22Rv1 (cell line): ENCODE measurements at regions not wholly inside any gene's neighbourhood (a gene's known extent, or its start where the extent isn't known, plus 50 kb on each side); places are given as distances from the start of the nearest gene placed in this dataset.

Source experiments
- ZFX ChIP-seq: fragments of 450-650 bp; IDR thresholded peaks from 2 replicates; pipeline ENCODE4 v1.6.1; 2017; ENCODE audit warnings: antibody characterized with exemption, borderline replicate concordance
- TF ChIP-seq, protein P1 (sequence below): fragments of 450-650 bp; IDR thresholded peaks from 2 replicates; pipeline ENCODE4 v1.5.1; 2017; ENCODE audit warnings: mild to moderate bottlenecking

DNA sequence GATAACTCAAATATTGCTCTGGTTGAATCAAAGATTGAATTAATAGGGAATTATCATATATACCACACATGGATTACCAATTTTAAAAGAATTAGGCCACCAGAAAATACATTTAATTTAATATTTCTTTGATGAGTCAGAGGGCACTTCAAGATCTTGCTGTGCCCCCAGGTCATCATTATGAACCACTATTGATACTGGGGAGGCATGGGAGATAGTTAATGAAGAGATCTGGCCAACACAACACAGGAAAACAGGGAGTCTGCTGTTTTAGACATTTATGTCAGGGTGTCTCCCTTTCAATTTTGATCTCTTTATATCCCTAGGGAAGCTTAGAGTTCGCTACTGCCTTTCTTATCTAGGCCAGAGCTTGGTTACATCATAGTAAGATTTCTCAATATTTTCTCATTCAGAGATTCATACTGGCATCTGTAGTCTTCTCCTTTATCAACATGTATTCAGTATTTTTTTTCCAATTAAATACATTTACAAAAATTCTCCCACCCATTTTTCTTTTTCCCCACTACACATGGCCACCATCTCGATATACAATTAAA lies 158.3 kb upstream of the ZFHX3 start:
- TF ChIP-seq, protein P1, sequence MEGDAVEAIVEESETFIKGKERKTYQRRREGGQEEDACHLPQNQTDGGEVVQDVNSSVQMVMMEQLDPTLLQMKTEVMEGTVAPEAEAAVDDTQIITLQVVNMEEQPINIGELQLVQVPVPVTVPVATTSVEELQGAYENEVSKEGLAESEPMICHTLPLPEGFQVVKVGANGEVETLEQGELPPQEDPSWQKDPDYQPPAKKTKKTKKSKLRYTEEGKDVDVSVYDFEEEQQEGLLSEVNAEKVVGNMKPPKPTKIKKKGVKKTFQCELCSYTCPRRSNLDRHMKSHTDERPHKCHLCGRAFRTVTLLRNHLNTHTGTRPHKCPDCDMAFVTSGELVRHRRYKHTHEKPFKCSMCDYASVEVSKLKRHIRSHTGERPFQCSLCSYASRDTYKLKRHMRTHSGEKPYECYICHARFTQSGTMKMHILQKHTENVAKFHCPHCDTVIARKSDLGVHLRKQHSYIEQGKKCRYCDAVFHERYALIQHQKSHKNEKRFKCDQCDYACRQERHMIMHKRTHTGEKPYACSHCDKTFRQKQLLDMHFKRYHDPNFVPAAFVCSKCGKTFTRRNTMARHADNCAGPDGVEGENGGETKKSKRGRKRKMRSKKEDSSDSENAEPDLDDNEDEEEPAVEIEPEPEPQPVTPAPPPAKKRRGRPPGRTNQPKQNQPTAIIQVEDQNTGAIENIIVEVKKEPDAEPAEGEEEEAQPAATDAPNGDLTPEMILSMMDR: no peak
- no peak for TF ChIP-seq ZFX
